ENCODE measurements at regions not wholly inside any gene's neighbourhood (a gene's known extent, or its start where the extent isn't known, plus 50 kb on each side); places are given as distances from the start of the nearest gene placed in this dataset.

GRCh38 chr20:6692566-6693173, 74.8 kb upstream of the BMP2 start:
- no peak overlapping the region for H3K27ac Mint-ChIP-seq (ENCODE audit: unreplicated experiment)
- H3K4me3 Mint-ChIP-seq (ENCODE audit: unreplicated experiment), result no peak overlapping the region
- peaks cover 8% of the 10 kb centered on the region for H3K4me1 Mint-ChIP-seq (ENCODE audit: low read depth)
- no peaks in the 10 kb centered on the region for H3K36me3 Mint-ChIP-seq (ENCODE audit: low read depth)
- H3K9me3 Mint-ChIP-seq (ENCODE audit: low read depth), result no peaks in the 10 kb centered on the region
- no peak for TF ChIP-seq CTCF (IDR thresholded peaks at IDR 0.05)
- DNase-seq (ENCODE audit: low spot score), result no peak
- no peaks in the 10 kb centered on the region for H3K27me3 Mint-ChIP-seq (ENCODE audit: low read depth)

- no peak overlapping the region for H3K4me3 Mint-ChIP-seq (ENCODE audit: unreplicated experiment)
- no peak overlapping the region for H3K27ac Mint-ChIP-seq (ENCODE audit: unreplicated experiment)
- TF ChIP-seq CTCF (IDR thresholded peaks at IDR 0.05), result no peak
- H3K4me1 Mint-ChIP-seq (ENCODE audit: low read depth), result peaks cover 8% of the 10 kb centered on the region
- no peaks in the 10 kb centered on the region for H3K9me3 Mint-ChIP-seq (ENCODE audit: low read depth)
- H3K36me3 Mint-ChIP-seq (ENCODE audit: low read depth), result no peaks in the 10 kb centered on the region
- H3K27me3 Mint-ChIP-seq (ENCODE audit: low read depth), result no peaks in the 10 kb centered on the region
- no peak for DNase-seq (ENCODE audit: low spot score)
Observed at GRCh38 chr20:6691516-6691915, 76.0 kb upstream of the BMP2 start.

- peaks cover 13% of the 10 kb centered on the region for H3K4me1 Mint-ChIP-seq (ENCODE audit: low read depth)
- H3K9me3 Mint-ChIP-seq (ENCODE audit: low read depth), result no peaks in the 10 kb centered on the region
- H3K27ac Mint-ChIP-seq (ENCODE audit: unreplicated experiment), result no peak overlapping the region
- H3K4me3 Mint-ChIP-seq (ENCODE audit: unreplicated experiment), result no peak overlapping the region
- no peak for TF ChIP-seq CTCF (IDR thresholded peaks at IDR 0.05)
- no peaks in the 10 kb centered on the region for H3K36me3 Mint-ChIP-seq (ENCODE audit: low read depth)
- no peaks in the 10 kb centered on the region for H3K27me3 Mint-ChIP-seq (ENCODE audit: low read depth)
- DNase-seq (ENCODE audit: low spot score), result no peak
Observed at GRCh38 chr20:6689339-6689973, 78.0 kb upstream of the BMP2 start.

- no peak for TF ChIP-seq CTCF (IDR thresholded peaks at IDR 0.05)
- H3K4me3 Mint-ChIP-seq (ENCODE audit: unreplicated experiment), result no peak overlapping the region
- no peak for DNase-seq (ENCODE audit: low spot score)
- peaks cover 16% of the 10 kb centered on the region for H3K4me1 Mint-ChIP-seq (ENCODE audit: low read depth)
- H3K27me3 Mint-ChIP-seq (ENCODE audit: low read depth), result no peaks in the 10 kb centered on the region
- H3K36me3 Mint-ChIP-seq (ENCODE audit: low read depth), result no peaks in the 10 kb centered on the region
- no peaks in the 10 kb centered on the region for H3K9me3 Mint-ChIP-seq (ENCODE audit: low read depth)
- no peak overlapping the region for H3K27ac Mint-ChIP-seq (ENCODE audit: unreplicated experiment)
Observed at GRCh38 chr20:6686171-6686570, 81.3 kb upstream of the BMP2 start.

GRCh38 chr20:6685626-6686025, 81.9 kb upstream of the BMP2 start:
- no peaks in the 10 kb centered on the region for H3K27me3 Mint-ChIP-seq (ENCODE audit: low read depth)
- no peak overlapping the region for H3K27ac Mint-ChIP-seq (ENCODE audit: unreplicated experiment)
- DNase-seq (ENCODE audit: low spot score), result no peak
- H3K9me3 Mint-ChIP-seq (ENCODE audit: low read depth), result no peaks in the 10 kb centered on the region
- no peak for TF ChIP-seq CTCF (IDR thresholded peaks at IDR 0.05)
- H3K4me3 Mint-ChIP-seq (ENCODE audit: unreplicated experiment), result no peak overlapping the region
- no peaks in the 10 kb centered on the region for H3K36me3 Mint-ChIP-seq (ENCODE audit: low read depth)
- peaks cover 16% of the 10 kb centered on the region for H3K4me1 Mint-ChIP-seq (ENCODE audit: low read depth)
